Upper lobe of left lung (tissue), 4 donors: ENCODE measurements at regions not wholly inside any gene's neighbourhood (a gene's known extent, or its start where the extent isn't known, plus 50 kb on each side); places are given as distances from the start of the nearest gene placed in this dataset.

ENCODE experiments used
- EP300 ChIP-seq, 4 donors: sonication (generic); formaldehyde crosslinking; IDR thresholded peaks; one replicate each; pipeline ENCODE4 v1.5.1; 2017; ENCODE audit warnings: antibody characterized with exemption in 4 of 4, control low read depth in 2 of 4
- POLR2A ChIP-seq, 4 donors: fragments of 450-650 bp; IDR thresholded peaks; one replicate each; pipeline ENCODE4 v1.5.1; 2016 to 2017; ENCODE audit warnings: antibody characterized with exemption in 4 of 4, mild to moderate bottlenecking in 2 of 4
- POLR2AphosphoS5 ChIP-seq, 2 donors: sonication (generic); formaldehyde crosslinking; IDR thresholded peaks; one replicate each; pipeline ENCODE4 v1.5.1; 2017; ENCODE audit warnings: antibody characterized with exemption in 2 of 2
- TF ChIP-seq, protein P1 (sequence below), 6 experiments: fragments of 450-650 bp in 4 of 6; fragments of 200-600 bp in 2 of 6; sonication (generic) in 2 of 6; IDR thresholded peaks; one replicate each; pipeline ENCODE4 v1.5.1; 2016 to 2019; ENCODE audit warnings: antibody characterized with exemption in 6 of 6

DNA sequence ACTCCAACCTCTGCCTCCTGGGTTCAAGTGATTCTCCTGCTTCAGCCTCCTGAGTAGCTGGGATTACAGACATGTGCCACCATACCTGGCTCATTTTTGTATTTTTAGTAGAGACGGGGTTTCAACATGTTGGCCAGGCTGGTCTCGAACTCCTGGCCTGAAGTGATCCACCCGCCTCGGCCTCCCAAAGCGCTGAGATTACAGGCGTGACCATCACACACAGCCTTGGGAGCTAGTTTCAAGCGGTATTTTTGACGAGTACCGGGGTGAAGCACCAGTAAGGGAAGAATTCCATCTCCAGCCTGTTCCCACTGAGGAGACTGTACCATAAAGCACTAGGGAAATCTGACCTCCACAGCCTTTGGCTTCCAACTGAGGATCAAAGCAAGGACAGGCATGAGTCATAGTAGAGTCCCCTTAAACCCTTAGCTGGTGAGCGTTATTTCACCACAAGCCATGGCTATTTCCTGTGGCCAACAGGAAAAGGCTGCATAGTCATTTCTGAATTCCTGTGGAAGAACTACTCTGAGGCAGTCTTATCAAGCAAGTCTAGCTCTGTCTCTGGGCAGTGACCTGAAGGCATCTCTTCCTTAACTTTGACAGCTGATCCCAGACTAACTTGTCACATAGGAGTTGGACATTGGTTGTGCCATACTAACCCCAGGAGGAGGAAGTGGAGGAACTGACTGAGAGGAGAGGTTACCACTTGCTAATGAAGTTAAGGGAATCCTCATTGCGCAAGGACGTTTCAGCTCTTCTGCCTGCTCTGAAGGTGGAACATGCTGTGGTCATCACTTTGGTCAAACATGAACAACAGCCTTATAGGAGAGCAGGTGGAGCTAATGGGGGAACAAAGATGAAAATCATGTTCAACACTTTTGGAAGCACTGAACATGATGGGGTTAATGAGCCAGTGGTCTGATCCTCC is 85.8 kb upstream of the DMRT1 start:
- TF ChIP-seq, protein P1, sequence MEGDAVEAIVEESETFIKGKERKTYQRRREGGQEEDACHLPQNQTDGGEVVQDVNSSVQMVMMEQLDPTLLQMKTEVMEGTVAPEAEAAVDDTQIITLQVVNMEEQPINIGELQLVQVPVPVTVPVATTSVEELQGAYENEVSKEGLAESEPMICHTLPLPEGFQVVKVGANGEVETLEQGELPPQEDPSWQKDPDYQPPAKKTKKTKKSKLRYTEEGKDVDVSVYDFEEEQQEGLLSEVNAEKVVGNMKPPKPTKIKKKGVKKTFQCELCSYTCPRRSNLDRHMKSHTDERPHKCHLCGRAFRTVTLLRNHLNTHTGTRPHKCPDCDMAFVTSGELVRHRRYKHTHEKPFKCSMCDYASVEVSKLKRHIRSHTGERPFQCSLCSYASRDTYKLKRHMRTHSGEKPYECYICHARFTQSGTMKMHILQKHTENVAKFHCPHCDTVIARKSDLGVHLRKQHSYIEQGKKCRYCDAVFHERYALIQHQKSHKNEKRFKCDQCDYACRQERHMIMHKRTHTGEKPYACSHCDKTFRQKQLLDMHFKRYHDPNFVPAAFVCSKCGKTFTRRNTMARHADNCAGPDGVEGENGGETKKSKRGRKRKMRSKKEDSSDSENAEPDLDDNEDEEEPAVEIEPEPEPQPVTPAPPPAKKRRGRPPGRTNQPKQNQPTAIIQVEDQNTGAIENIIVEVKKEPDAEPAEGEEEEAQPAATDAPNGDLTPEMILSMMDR (IDR thresholded peaks at IDR 0.05) = no peak
- peak in 1 of 2 donors; percentile 55 for TF ChIP-seq POLR2AphosphoS5 (IDR thresholded peaks at IDR 0.05)
- no peak for TF ChIP-seq EP300 (IDR thresholded peaks at IDR 0.05)
- TF ChIP-seq POLR2A (IDR thresholded peaks at IDR 0.05) = no peak
